GM18517 (cell line): ENCODE measurements at regions not wholly inside any gene's neighbourhood (a gene's known extent, or its start where the extent isn't known, plus 50 kb on each side); places are given as distances from the start of the nearest gene placed in this dataset.

ENCODE experiments used
- ATAC-seq: cut with Tn5 transposase; IDR thresholded peaks from one replicate; pipeline ENCODE4 v1.9.1; 2021; ENCODE audit warnings: mild to moderate bottlenecking, moderate library complexity; ENCODE audit not compliant: unreplicated experiment

GRCh38 chr12:13843841-13844240, 137.6 kb downstream of the GRIN2B start:
- no peak for ATAC-seq

- no peak for ATAC-seq
Measured at GRCh38 chr12:13841358-13841757, 140.0 kb downstream of the GRIN2B start.

- ATAC-seq, result no peak
Measured at GRCh38 chr12:13839365-13840336, 141.8 kb downstream of the GRIN2B start.

GRCh38 chr12:13836099-13836498, 145.3 kb downstream of the GRIN2B start:
- ATAC-seq, result no peak

- ATAC-seq, result no peak
Measured at GRCh38 chr12:13835652-13836051, 145.8 kb downstream of the GRIN2B start.

GRCh38 chr12:13834241-13834640, 147.2 kb downstream of the GRIN2B start:
- ATAC-seq, result no peak

- no peak for ATAC-seq
Measured at GRCh38 chr12:13817131-13817530, 164.3 kb downstream of the GRIN2B start.

- ATAC-seq, result no peak
Measured at GRCh38 chr12:13816394-13816793, 165.0 kb downstream of the GRIN2B start.

GRCh38 chr12:13812168-13812567, 169.2 kb downstream of the GRIN2B start:
- ATAC-seq, result no peak

- ATAC-seq, result no peak
Measured at GRCh38 chr12:13811061-13811460, 170.3 kb downstream of the GRIN2B start.

GRCh38 chr12:13805041-13805440, 176.4 kb downstream of the GRIN2B start:
- no peak for ATAC-seq

GRCh38 chr12:13801543-13801942, 179.9 kb downstream of the GRIN2B start:
- no peak for ATAC-seq

- no peak for ATAC-seq
Measured at GRCh38 chr12:13799574-13799973, 181.8 kb downstream of the GRIN2B start.

- no peak for ATAC-seq
Measured at GRCh38 chr12:13798162-13798561, 183.2 kb downstream of the GRIN2B start.

- ATAC-seq, result no peak
Measured at GRCh38 chr12:13794706-13795105, 186.7 kb downstream of the GRIN2B start.

- ATAC-seq, result no peak
Measured at GRCh38 chr12:13790317-13790716, 191.1 kb downstream of the GRIN2B start.

GRCh38 chr12:13788626-13789025, 192.8 kb downstream of the GRIN2B start:
- ATAC-seq, result no peak

- no peak for ATAC-seq
Measured at GRCh38 chr12:13786646-13787045, 194.8 kb downstream of the GRIN2B start.

GRCh38 chr12:13784504-13784903, 196.9 kb downstream of the GRIN2B start:
- no peak for ATAC-seq

GRCh38 chr12:13780453-13780852, 200.9 kb downstream of the GRIN2B start:
- no peak for ATAC-seq

GRCh38 chr12:13777374-13777773, 204.0 kb downstream of the GRIN2B start:
- ATAC-seq, result no peak

GRCh38 chr12:13772264-13772663, 209.1 kb downstream of the GRIN2B start:
- ATAC-seq, result no peak

GRCh38 chr12:13770576-13770975, 210.8 kb downstream of the GRIN2B start:
- no peak for ATAC-seq
